Limb (tissue), 2 donors: ENCODE measurements at regions not wholly inside any gene's neighbourhood (a gene's known extent, or its start where the extent isn't known, plus 50 kb on each side); places are given as distances from the start of the nearest gene placed in this dataset.

Experiments used
- DNase-seq, 2 donors: peaks; one replicate each; pipeline ENCODE4 v3.0.0-alpha.2; 2016; ENCODE audit errors: extremely low spot score in 2 of 2

DNA sequence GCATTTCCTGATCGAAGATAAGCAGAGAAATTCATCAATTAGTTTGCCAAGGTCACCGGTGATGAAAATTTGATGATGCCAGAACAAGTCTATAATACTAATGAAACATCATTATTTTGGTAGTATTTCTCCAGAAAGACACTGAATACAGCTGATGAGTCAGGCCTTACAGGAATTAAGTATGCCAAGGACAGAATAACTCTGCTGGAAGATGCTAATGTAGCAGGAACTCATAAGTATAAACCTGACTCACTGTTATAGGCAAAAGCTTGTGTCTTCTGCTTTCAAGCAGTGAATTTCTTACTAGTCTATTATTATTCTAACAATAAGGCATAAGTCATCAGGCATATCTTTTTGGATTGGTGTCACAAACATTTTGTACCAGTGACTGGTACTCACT lies 1825.1 kb upstream of the IGFBP7 start:
- DNase-seq = no peak

DNA sequence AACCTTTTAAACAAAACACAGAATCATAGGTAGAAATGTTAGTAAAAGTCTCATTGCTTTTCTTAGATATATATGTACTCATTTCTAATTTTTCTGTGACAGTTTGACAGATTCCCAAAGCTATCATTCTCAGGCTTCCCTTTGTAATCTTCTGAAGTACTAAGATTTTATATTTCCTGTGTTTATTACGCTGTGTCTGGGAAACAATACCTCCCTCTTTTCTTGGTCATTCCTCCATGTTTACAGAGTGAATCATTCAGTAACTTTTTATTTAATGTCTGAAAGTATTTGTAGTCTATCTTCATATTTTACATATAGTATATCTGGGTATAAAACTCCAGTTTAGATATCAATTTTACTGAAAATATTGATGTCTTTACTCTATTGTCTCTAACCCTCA lies 1826.3 kb upstream of the IGFBP7 start:
- no peak for DNase-seq

DNA sequence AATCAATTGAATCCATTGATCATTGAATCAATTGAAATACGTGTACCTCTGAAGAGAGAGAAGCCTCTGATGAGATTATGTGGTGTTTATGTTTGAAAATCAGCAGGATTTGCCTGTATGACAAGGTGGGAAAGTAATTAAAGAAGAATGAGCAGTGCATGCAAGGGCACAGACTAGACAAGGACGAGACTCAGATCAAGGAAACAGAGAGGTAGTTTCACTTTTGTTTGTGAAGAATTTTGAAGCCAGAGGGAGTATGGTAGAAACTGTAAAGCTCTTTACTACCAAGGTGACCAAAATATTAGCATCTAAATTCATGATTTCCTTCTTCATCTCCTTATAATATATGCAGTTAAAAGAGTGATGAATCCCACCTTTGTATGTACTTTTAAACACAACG lies 1830.0 kb upstream of the IGFBP7 start:
- DNase-seq = no peak

DNA sequence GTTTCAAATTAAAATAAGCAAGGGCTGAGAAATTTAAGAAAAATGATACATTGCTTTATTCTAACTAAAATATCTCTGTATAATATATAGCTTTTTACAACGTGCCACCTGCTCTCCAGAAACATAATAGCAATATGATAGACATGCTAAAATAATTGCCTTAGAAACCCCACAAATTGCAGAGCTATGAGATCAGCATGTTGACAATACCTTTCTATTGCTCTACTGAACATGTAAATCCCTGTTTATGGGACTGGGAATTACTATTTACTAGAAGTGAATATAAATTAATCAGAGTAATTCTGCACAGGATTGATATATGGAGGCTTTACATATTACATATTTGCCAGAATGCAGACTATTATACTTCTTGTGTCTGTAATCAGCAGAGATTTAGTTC lies 1831.1 kb upstream of the IGFBP7 start:
- DNase-seq = no peak

DNA sequence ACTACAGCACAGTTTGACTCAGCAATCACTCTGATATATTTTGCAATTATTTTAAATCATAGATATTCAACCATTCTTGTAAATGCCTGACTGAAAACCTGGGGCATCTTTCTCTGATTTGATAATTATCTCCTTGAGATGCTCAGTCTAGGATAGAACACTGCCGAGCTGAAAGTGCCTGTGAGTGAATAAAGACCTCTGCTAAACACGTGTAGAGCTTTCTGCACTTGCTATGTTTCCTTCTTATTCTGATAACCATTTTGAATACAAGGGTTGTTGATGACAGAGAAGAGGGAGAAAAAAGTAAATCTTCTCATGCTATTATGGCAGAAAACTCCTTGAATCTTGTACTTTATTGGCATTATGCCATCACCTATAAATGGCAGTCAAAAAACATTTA lies 1843.4 kb upstream of the IGFBP7 start:
- DNase-seq = no peak

DNA sequence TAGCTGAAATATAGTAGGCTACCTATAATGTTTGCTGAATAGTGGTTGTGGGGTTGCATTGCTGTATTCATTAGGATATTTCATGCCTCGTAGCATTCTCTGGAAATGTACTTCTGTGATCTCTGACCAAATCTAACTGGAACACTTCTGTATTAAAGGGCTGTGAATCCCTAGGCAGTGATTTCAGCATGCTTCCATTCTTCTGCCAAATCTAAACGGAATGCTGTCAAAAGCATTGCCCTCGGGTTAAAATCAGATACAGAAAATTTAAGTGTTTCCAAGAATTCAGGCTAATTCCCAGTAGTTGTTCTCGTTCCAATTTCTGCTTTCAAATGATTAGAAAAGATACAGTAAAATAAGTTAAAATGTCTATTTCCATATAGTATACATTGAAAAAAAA lies 1847.5 kb upstream of the IGFBP7 start:
- DNase-seq = peak in 1 of 2 donors; percentile 15

DNA sequence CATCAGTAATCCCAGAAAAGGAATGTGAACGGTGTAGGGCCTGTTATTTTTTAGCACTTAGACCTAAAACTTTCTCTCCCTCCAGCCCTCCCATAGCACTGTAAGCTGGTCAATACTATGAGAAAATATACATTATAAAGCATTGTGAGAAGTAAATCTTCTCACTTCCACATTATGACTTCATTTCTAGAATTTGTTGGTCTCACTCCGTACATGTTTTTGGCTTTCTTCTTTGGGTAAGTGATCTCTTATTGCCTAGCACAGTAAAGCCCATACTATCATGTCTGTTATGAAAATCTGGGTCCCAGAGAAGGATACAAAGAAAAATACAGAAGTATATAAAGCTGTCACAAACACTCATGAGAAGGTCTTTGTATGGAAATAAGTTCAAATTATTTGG lies 1851.1 kb upstream of the IGFBP7 start:
- no peak for DNase-seq

DNA sequence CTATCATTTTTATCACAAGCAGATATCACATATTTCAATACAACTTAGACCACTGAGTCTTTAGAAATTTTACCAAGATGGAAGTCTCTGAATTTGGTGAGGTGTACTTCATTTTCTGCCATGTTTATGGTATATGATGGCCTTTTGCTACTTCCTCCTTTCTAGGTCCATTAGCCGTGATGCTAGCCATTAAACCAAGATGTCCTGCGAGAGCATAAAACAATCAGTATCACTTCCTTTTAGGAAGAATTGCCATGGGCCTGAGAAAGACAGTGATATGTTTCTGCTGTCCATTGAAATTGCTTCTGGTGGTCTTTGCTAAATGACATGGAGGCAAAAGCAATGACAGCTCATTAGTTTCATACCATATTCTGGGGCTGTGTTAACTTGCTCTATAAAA lies 1851.7 kb upstream of the IGFBP7 start:
- DNase-seq = no peak

DNA sequence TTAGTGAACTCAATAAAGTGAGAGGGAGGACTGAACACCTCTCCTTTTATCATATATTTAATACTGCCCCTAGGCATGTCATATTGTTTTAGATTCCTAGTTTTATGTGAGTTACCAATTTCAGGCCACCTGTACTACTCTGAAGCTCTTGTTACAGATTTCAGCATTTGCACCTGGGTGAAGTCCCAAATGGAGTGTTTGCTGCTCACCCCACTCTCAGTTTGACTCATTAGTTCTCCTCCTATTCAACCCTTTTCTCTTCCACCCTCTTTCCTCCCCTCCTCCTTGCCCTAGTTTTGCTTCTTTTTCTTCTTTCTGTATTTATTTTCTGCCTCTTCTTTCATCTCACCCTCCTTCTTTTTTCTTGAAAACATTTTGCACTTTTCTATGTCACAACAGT lies 1852.2 kb upstream of the IGFBP7 start:
- DNase-seq = no peak

DNA sequence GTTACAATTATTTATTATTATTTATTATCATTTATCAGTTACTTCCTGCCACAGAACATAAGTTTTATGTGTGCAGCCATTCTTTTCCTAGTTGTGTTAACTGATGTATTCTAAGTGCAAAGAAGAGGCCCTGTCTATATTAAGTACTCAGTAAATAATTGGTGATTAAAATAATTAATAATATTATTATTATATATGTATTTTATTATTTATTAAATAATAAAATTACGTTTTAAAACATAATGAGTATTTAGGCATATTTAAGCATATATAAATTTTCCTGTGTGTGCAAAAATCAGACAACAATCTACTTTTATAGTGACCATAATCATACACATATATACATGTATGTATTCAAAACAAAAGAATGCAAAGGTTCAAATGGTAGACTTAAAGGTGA lies 1871.6 kb upstream of the IGFBP7 start:
- no peak for DNase-seq

DNA sequence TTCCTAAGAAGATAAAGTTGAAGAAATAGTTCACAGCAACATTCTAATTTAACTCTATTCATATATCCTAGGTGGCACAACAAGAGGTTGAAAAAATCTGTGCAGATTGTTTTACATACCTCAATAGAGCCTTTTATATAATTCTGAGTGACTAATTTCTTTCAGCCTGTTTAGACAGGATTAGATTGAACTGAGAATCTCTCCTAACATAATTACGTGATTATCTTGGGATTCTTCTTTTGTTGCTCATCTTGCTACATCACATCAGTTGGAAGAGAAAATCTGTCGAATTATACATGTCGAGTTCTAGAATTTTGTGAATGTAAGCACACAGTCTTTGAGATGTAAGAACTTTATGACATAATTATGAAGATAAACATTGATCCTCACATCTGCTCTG lies 1873.7 kb upstream of the IGFBP7 start:
- DNase-seq = no peak

DNA sequence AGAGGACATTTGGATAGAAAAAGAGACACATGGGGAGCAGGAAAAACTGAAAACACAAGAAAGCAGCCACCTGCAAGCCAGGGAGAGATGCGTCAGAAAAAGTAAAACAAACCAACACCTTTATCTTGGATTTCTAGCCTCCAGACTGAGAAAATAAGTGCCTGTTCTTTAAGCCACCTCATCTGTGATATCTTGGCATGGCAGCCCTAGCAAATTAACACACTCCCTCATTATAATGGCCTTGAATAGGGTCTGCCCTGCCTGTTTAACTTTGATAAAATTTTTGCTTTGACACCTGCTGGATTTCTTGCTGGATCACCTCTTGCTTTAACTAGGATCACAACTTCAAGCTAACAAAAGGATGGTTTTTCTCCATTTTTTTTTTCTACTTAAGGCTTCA lies 1892.0 kb upstream of the IGFBP7 start:
- DNase-seq = no peak

DNA sequence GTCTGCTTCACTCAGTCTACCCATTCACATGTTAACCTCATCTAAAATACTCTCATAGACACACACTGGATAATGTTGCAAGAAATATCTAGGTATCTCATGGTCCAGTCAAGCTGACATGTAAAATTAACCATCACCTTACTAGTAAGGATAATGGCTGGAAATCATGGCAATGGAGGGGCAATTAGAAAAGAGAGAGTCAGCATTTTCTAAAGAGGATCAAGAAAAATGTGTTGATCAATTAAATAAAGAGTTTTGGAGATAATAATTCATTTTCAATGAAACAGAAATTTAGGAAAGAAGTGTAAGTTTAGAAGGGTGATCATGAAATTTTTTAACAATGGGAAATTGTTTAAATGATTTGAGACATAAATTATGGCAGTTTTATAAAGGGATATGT lies 1914.1 kb upstream of the IGFBP7 start:
- no peak for DNase-seq

DNA sequence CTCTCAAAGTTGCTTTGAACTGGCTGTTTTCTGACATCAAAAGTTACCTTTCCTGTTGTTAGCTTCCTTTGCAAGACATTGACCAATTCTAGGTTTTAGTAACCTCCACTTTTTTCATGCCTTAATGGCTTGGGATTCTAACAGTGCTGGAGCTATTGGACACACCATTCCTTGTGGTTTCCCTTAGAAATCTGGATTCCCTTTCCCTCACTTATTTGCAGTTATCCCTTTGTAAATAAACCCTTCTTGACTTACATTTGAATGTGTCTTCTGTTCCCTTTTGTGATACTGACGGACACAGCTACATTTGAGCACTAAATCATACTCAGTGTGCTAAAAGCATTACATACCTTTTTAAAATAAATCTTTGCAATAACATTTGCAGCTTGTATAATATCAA lies 1927.6 kb upstream of the IGFBP7 start:
- no peak for DNase-seq

DNA sequence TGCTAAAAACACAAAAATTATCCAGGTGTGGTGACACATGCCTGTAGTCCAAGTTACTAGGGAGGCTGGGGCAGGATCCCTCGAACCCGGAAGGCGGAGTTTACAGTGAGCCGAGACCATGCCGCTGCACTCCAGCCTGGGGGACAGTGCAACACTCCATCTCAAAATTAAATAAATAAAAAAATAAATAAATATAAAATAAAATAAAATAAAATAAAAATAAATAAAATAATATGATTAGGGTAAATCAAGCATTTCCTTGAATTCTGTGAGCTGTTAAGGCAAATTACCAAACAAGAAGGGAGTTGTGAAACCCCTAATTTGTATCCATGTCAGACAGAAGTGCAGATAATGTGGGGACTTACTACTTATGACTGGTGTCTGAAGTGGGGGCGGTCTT lies 1928.9 kb upstream of the IGFBP7 start:
- DNase-seq = no peak

DNA sequence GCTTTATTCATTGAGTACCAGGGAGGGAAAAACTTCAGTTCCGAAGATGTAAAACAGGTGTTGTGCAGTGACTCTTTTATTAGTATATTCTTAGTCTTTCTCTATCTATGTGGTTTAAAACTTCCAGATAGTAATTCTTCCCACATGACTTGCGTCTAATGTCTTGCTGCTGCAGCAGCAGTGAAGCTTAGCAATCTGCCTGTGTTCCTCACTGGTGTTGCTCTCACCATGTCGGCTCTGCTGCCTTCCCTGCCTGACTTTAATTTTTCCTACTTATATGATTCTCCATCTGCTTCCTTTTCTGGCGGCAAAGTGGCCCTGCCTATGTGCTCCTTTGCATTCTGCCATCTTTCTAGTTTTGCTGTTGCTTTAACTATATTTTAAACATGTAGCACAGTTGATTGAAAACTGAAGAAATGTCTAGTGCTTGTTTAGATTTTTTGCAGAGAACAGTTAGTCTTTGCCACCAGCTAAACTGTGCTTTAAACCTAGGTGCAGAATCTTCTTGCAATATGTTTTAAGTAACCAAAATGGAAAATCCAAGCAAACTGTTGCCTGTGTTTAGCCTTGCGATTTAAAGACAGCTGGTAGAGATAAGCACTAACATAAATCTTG lies 1934.2 kb upstream of the IGFBP7 start:
- DNase-seq = no peak

DNA sequence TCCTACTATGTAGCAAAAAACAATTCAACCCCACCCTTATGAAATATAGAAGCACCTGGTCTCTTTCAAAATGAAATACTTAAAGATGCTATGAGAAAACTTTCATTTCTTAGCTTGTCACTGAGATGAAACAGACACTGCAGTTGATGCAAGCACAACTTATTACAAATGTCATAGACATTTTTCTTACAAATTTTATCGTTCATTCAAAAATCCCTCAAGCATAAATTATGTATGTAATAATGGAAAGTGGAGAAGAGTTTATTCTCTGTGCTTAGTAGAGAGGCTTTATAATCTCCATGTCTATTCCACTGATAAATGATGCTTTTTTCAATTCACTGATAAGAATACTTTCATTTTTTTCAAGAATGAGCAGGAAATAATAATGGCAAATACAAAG lies 1943.9 kb upstream of the IGFBP7 start:
- no peak for DNase-seq

DNA sequence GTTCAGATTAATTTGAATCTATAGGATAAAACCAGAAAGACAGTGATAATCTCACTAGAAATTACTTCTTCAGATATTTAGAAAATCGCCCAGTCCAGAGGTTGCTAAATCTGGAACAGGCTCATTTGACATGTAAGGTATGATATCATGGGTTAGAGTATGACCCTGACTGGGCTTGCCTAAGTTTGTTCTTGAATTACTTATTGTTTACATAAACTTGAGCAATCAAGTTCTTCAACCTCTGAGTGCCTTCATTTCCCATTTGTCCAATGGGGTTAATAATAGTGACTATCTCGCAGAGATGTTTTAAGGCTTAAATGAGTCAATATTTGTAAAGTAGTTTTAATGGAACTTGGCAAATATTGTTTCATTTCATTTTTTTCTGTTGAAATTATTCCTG lies 1947.6 kb upstream of the IGFBP7 start:
- DNase-seq = no peak

DNA sequence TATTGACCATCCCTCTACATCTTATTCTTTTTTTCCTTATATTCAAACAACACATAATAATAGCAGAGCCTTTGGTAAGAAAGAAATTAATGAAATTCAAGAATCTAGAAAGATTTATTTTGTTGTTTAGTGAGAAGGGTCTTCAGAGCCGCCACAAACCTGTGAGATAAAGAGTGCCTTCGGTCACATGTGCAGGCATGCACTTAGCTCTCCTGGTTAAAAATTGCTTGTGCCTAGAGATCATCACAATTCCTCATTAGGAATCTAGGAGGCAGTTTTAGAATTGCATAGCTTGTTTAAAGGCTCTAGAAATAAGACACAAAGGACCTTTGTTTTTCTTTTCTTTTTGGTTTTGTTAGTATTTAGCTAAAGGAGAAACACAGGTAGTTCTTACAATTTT lies 1948.4 kb upstream of the IGFBP7 start:
- no peak for DNase-seq

DNA sequence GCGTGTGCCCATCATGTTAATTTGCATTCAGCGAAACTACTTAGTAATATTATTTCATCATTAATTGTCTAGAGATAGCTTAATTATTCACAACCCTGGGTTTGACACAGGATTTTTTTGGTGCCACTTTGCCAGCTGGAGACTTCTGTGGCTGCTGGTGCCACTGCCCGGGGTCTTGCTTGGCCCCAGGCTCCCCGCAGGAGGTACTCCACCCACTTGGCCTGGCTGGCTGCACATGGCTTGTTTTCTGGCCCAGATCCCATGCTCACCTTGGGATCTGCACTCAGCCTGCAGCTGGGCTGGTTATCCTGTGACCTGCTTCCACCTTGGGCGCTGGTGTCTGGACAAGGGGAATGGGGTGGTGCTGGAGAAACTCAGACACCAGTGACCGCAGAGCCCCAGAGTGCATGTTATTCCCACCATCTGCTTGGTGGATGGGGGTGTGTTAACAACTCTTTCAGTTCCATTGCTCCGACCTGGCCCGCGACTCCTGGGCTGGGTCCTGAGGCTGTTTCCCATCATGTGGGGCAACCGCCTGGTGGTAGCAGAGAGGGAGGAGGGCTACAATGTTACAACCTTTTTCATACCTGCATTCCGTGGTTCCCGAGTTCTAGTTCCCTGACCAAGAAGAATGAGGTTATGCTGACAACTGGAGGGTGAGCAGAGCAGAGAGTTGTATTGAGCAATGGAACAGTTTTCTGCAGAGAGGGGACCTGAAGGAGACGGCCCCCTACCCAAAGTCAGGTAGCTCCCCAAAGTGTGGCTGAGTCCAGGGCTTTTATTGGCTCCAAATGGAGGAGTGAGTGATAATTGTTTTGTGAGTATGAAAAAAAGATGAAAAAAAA lies 1950.0 kb upstream of the IGFBP7 start:
- no peak for DNase-seq

DNA sequence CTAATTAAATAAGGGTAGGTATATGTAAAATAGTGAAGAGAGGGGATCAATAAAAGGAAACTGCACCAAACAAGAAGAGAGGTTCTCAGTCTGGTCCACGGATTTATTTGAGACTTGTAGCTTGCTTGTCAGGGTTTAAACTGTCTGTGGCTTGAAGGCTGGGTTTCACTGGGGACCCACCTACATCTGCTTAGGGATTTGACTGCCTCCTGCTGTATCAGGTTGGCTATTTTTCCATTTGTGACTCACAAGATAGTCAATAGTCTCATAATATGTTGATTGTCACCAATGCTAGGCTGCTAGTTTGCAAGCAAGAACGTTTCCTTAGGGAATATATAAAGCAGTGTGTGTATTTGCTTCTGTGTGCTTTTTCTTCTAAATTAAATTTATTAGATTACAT lies 1950.7 kb upstream of the IGFBP7 start:
- DNase-seq = no peak

DNA sequence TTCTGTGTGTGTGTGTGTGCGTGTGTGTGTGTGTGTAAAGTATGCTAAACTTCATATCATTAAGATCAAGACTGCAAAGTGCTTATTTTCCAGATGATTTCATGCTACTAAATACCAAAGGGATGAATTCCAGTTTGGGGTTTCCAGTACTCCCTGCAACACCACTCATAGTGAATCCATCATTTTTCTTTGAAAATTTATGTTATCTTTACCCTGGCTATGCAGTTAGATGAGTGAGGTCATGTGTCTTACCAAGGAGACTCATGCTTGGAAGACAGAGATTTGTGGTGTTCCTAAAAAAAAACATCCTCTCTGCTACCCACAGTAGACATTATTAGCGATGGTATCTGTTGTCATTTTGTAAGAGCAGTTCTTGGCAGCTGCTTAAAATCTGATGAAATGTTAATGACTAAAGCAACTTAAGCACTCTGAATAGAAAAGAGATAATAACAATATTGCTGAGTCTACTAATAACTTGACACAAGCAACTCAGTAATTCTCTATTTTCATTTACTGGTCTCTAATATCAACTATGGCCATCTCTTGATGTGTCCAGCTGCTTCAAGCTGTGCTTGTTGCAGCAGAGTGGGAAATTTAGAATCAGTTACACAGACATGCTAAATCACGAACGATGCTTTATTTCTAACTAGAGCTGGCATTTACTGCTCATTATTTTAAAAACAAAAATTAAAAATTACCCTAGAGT lies 1953.0 kb upstream of the IGFBP7 start:
- no peak for DNase-seq
